RWPE2 (cell line): ENCODE measurements at regions not wholly inside any gene's neighbourhood (a gene's known extent, or its start where the extent isn't known, plus 50 kb on each side); places are given as distances from the start of the nearest gene placed in this dataset.
"Not testable (repeated sequence)": the region's sequence is repeated elsewhere in the genome, so short reads cannot be mapped to it uniquely, and the experiment has no call there.

Source experiments
- ATAC-seq: fragments of 200-7000 bp; cut with Tn5 transposase; 3 replicates; pipeline ENCODE4 v1.9.1; 2021; ENCODE audit warnings: low read depth
- DNase-seq: peaks from one replicate; pipeline ENCODE4 v3.0.0-alpha.2; 2020; ENCODE audit warnings: low spot score
- H3K27ac ChIP-seq: fragments of 450-650 bp; 2 replicates; pipeline ENCODE4 v1.5.1; 2017; ENCODE audit warnings: mild to moderate bottlenecking; ENCODE audit not compliant: poor library complexity, severe bottlenecking
- H3K27me3 ChIP-seq: fragments of 250-450 bp; sonication (Bioruptor Pico); 2 replicates; pipeline ENCODE4 v1.5.1; 2021; ENCODE audit warnings: mild to moderate bottlenecking, moderate library complexity; ENCODE audit not compliant: insufficient read depth, poor library complexity, severe bottlenecking
- H3K36me3 ChIP-seq: fragments of 250-450 bp; sonication (Bioruptor Pico); 2 replicates; pipeline ENCODE4 v1.5.1; 2020; ENCODE audit warnings: low read depth, mild to moderate bottlenecking, moderate library complexity
- H3K4me1 ChIP-seq: fragments of 250-450 bp; sonication (Bioruptor Pico); 2 replicates; pipeline ENCODE4 v1.5.1; 2021; ENCODE audit warnings: mild to moderate bottlenecking, moderate library complexity; ENCODE audit not compliant: insufficient read depth, poor library complexity, severe bottlenecking
- H3K4me3 ChIP-seq: fragments of 250-450 bp; sonication (Bioruptor Pico); 2 replicates; pipeline ENCODE4 v1.5.1; 2021; ENCODE audit warnings: mild to moderate bottlenecking, moderate library complexity; ENCODE audit not compliant: severe bottlenecking
- H3K9me3 ChIP-seq: fragments of 250-450 bp; sonication (Bioruptor Pico); 2 replicates; pipeline ENCODE4 v1.5.1; 2021; ENCODE audit warnings: mild to moderate bottlenecking, moderate library complexity; ENCODE audit not compliant: severe bottlenecking
- TF ChIP-seq, protein P1 (sequence below): fragments of 450-650 bp; IDR thresholded peaks from one replicate; pipeline ENCODE4 v1.5.1; 2017; ENCODE audit warnings: mild to moderate bottlenecking, moderate library complexity; ENCODE audit not compliant: poor library complexity, severe bottlenecking

- no peaks in the 10 kb centered on the region for H3K27me3 ChIP-seq
- ATAC-seq, result no peak
- H3K9me3 ChIP-seq, result peaks cover 3% of the 10 kb centered on the region
- DNase-seq, result no peak
- no peaks in the 10 kb centered on the region for H3K4me1 ChIP-seq
- H3K36me3 ChIP-seq, result no peaks in the 10 kb centered on the region
- TF ChIP-seq, protein P1, sequence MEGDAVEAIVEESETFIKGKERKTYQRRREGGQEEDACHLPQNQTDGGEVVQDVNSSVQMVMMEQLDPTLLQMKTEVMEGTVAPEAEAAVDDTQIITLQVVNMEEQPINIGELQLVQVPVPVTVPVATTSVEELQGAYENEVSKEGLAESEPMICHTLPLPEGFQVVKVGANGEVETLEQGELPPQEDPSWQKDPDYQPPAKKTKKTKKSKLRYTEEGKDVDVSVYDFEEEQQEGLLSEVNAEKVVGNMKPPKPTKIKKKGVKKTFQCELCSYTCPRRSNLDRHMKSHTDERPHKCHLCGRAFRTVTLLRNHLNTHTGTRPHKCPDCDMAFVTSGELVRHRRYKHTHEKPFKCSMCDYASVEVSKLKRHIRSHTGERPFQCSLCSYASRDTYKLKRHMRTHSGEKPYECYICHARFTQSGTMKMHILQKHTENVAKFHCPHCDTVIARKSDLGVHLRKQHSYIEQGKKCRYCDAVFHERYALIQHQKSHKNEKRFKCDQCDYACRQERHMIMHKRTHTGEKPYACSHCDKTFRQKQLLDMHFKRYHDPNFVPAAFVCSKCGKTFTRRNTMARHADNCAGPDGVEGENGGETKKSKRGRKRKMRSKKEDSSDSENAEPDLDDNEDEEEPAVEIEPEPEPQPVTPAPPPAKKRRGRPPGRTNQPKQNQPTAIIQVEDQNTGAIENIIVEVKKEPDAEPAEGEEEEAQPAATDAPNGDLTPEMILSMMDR, result no peak
- H3K4me3 ChIP-seq, result no peak overlapping the region
- no peak overlapping the region for H3K27ac ChIP-seq
Measured at GRCh38 chr5:162801235-162801634, 636.2 kb upstream of the CCNG1 start.

DNA sequence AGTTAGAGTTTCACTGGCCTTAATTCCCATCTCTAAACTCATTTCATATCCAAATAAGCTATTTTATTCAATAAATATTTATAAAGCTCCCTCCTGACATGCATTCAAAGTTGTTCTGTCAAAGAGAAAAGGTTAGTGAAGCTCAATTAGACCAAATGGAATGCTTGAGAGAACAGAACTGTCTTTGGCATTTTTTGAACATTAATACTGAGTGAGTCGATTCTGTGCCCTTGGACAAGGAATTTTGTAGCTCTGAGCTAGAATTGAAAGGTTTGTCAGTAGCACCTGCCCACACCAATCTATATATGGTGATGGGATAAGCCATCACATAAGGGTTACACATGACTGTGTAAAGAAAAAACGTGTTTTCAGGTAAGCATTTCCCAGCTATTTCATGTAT lies 631.2 kb upstream of the CCNG1 start:
- DNase-seq (no peak), ATAC-seq (no peak)
- Histone ChIP-seq H3K4me3 (no peak overlapping the region), H3K9me3 (peaks cover 3% of the 10 kb centered on the region), H3K4me1 (no peaks in the 10 kb centered on the region), H3K27me3 (no peaks in the 10 kb centered on the region), H3K36me3 (no peaks in the 10 kb centered on the region), H3K27ac (no peak overlapping the region)
- TF ChIP-seq, protein P1, result no peak

- Histone ChIP-seq H3K27me3 (no peaks in the 10 kb centered on the region), H3K27ac (no peak overlapping the region), H3K9me3 (peaks cover 3% of the 10 kb centered on the region), H3K4me3 (no peak overlapping the region), H3K36me3 (no peaks in the 10 kb centered on the region), H3K4me1 (no peaks in the 10 kb centered on the region)
- TF ChIP-seq, protein P1, result no peak
- DNase-seq (no peak), ATAC-seq (no peak)
Measured at GRCh38 chr5:162811071-162811470, 626.3 kb upstream of the CCNG1 start.

- DNase-seq (no peak), ATAC-seq (no peak)
- Histone ChIP-seq H3K4me3 (no peak overlapping the region), H3K4me1 (no peaks in the 10 kb centered on the region), H3K27ac (no peak overlapping the region), H3K9me3 (peaks cover under 1% of the 10 kb centered on the region), H3K36me3 (no peaks in the 10 kb centered on the region), H3K27me3 (no peaks in the 10 kb centered on the region)
- TF ChIP-seq, protein P1, result no peak
Measured at GRCh38 chr5:162816816-162817215, 620.6 kb upstream of the CCNG1 start.

DNA sequence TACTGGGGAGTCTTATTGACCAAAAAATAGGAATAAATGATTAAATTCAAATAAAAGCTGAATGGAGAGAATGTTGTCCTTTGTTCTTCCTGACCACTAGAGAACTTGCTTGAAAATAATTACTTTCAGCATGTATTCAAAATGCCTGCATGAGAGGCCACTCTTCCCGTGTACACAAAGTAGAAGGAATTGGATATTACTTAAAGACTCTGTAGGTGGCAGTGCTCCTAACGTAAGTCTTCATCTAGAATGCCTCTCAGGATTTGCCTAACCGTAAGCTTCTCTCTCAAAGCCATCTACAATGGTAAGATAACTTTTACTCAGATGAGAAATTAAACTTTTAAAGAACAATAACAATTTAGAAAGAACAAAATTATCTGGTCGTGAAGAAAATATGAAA lies 620.0 kb upstream of the CCNG1 start:
- Histone ChIP-seq H3K36me3 (no peaks in the 10 kb centered on the region), H3K27me3 (no peaks in the 10 kb centered on the region), H3K4me3 (no peak overlapping the region), H3K9me3 (peaks cover 2% of the 10 kb centered on the region), H3K27ac (no peak overlapping the region), H3K4me1 (no peaks in the 10 kb centered on the region)
- no peak for ATAC-seq
- TF ChIP-seq, protein P1, result no peak
- no peak for DNase-seq

- not testable (repeated sequence) for H3K36me3 ChIP-seq, H3K9me3 ChIP-seq, H3K4me3 ChIP-seq, DNase-seq, ATAC-seq, H3K4me1 ChIP-seq, H3K27me3 ChIP-seq, H3K27ac ChIP-seq
Measured at GRCh38 chr5:162821664-162822063, 615.7 kb upstream of the CCNG1 start.
